Ecto neural progenitor cell (in vitro differentiated cells): ENCODE measurements at regions not wholly inside any gene's neighbourhood (a gene's known extent, or its start where the extent isn't known, plus 50 kb on each side); places are given as distances from the start of the nearest gene placed in this dataset.
"Not testable (repeated sequence)": the region's sequence is repeated elsewhere in the genome, so short reads cannot be mapped to it uniquely, and the experiment has no call there.

ENCODE experiments used
- DNase-seq: peaks from one replicate; pipeline ENCODE4 v3.0.0-alpha.2; 2018; ENCODE audit warnings: low spot score

DNA sequence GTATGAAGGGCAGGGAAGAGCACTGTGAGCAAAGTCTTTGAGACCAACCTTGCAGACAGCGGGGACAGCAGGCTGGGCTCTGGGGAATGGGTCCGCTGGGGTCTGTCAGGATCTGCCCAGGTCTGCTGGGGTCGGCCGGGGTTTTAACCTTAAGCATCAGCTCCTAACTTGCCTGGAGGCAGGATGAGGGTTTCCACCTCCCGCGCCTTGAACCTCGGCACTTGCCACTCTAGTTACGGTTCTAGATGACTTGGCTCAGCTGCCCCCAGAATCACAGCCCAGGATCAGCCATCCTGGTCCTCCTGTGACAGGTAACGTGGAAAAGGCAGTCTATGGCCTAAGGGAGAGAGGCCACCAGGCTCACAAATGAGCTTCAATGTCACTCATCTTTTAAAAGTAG lies 50.4 kb upstream of the CACUL1 start:
- DNase-seq: no peak

- no peak for DNase-seq
These were observed 52.9 kb upstream of the CACUL1 start for GRCh38 chr10:118807512-118808305.

- no peak for DNase-seq
These were observed 54.0 kb upstream of the CACUL1 start for GRCh38 chr10:118808601-118809356.

DNA sequence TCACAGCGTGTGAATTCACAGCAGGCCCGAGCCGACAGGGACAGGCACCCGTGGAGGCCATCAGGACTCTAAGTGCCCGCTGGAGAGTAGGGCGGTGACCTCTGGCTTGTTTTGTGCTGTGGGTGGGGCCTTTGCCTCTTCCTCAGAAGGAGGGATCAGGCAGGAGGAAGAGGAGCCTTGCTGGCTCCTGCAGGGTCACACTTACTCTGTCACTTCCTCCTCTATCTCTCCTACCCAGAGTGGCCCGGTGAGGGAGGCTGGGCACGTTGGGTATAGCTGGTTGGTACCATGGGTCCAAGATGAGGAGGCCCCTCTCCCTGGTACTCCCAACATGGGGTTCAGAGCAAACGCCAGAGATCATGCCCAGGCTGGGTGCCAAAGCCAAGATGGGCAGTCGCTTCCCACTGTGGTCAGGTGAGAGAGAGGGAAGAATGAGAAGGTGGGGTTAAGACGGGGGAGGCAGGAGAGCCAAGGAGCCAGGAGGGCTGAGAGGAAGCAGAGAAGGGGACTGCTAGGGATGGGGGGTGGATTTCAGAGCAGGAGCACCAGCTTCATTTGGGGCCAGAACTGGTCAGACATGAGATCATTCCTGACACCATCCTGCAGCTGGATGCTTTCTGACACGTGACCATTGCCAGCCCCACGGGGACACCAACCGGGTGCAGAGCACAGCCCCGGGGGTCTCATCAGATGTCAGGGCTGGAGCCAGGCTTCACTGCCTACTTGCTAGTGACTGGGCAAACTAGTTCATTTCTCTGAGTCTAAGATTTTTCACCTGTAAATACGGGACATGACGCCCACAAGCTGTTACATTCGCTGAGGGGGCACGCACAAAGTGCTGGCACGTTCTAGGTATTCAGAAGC lies 54.8 kb upstream of the CACUL1 start:
- no peak for DNase-seq

DNA sequence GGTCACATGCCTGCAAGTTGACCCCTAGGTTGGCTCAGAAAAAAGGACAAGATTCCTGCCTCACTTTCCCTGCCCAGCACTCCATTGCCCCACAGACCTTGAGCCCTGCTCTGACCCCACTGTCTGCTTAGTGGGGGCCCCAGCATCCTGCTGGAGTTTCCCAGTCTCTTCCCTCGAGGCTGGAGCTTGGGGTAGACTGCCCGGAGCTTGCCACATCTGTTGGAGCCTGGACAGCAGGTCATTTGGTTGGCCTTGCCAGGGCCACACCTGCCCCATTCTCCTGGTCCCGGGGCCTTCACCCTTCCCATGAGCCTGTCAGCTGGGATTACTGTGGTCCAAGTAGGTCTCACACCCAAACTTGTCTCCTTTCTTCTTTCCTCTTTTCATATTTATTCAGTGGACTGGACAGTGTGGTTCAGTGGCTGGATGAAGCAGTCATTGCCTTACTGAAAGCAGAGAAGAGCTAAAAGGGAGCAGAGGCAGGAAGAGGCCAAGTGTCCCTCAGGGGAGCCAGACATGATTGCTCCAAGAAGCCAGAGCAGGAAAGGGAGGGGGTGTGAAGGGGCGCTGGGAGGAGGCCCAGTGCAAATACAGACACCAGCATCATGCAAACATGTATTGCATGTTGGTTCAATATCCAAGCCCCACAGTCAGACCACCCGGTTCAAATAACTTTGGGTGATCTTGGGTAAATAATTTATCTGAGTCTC lies 56.2 kb upstream of the CACUL1 start:
- DNase-seq: no peak

DNA sequence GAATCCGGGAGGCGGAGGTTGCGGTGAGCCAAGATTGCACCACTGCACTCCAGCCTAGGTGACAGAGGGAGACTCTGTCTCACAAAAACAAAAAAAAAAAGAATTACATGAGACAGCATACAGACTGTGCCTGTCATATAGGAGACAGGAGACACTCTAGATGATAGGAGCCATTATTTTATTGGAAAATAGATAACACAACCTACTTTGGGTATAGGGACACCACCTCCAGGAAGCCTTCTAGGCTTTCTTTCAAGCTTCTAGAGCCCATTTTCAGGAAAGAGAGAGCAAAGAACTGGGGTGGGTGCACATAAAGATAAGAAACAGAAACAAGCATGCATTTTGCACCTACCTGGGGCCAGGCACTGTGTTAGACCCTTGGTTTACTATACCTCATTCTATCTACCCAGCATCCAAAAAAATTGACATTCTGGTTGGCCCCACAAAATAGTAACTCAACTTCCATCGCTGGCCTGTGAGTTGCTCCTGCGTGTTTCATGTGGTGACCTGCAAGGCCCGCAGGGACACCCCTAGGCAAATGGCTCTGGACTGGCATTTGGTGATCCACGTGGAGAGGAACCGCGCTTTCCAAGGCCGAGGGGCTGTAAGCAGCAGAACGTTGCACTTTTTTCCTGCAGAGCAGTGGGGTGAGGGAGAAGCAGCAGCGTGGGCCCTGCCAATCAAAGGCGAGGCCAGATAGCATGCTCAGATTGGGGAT lies 57.1 kb upstream of the CACUL1 start:
- no peak for DNase-seq

- no peak for DNase-seq
These were observed 57.6 kb upstream of the CACUL1 start for GRCh38 chr10:118812393-118812740.

GRCh38 chr10:118813001-118813400 lies 58.2 kb upstream of the CACUL1 start:
- DNase-seq: not testable (repeated sequence)

DNA sequence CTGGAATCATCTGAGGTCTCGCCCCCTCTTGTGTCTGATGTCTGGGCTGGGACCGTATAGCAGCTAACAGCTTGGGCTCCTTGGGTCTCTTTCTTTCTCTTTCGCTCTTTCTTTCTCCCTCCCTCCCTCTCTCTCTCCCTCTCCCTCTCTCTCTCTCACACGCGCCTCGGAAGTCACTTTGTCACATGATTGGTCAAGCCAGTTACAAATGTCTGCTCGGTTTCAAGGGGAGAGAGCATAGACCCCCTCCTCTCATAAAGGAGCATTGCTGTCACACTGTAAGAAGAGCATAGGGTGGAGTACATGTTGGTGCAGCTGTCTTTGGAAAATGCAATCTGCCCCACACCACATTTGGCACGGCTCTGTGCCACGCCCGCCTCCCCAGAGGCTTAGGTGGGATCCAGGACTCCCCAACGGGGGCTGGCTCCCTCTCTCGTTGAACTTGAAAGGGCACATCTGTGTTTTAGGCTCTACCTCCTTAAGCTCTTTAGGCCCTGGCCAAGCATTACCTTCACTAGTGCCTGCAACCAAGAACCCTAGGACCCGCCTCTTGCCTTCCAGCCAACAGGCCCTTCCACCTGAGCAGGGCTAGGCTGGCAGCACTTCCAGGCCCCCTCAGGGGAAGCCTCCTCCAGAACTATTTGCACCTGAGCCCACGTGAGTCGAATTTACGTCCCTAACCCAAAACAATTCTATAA lies 61.9 kb upstream of the CACUL1 start:
- no peak for DNase-seq

DNA sequence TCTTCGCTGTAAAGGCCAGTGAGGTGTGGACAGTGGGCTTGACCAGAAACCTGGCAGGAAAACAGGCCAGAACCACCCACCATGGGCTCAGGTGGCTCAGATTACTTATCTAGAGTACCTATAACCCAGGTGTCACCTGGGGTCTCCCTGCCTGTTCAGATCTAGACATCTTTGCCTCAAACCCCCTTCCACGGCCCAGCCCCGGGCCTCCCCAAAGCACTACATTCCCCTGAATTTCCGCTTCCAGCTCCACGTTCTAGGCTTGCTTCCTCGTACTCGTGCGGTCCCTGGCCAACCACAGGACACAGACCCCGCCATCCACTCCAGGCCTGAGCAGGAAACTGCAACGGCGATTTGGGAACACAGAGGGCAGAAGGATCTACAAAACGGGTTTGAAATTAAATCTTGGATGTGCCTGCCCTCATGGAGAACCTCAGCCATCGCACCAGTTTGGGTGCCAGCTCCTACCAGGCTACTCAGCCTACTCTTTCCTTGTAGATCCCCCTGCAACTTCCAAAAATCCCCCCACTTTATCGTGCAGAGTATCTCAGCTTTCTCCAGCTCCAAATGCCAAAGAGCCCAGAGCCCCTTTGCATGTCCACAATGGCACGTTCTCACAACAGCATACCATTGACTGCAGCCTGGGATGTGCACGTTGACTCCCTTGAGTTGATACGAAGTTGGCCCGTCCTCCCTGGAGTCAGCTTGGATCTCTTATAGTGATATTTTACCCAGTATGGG lies 62.7 kb upstream of the CACUL1 start:
- no peak for DNase-seq

GRCh38 chr10:118818621-118819221 lies 64.0 kb upstream of the CACUL1 start:
- no peak for DNase-seq

DNA sequence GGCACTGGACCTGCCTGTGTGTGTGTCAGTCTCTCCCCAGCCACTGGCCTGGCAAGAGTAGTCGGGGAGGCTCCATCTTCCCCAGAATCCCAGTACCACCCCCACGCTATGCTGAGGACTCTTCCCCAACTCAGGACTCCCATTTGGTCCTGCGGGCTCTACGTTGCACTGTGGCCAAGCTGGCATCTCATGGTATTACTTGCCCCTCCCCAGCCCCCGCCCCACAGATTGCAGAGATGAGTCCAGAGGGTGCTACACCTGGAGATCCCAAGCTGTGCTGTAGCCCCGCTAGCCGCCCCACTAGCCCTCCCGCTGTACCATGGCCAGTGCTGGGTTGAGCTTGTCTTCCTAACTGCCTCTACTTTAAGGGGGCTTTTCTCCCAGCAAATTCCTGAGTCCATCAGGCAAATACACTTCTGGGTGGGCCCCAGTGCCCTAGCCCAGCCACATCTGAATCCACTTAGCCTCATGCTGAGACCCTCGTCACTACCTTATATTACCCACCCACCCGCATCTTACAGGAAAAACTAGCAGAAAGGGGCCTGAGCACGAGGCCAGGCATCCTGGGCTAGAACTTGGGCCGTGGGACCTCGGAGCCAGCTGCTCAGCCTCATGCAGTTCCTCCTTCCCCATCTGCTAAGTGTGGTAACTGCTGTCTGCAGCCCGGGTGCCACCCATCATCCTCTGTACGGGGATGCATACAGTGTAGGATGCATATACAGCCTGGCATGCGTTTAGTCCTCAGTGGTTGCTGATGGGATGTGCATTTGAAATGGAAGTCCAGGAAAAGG lies 65.8 kb upstream of the CACUL1 start:
- DNase-seq: no peak

GRCh38 chr10:118823256-118823907 lies 68.6 kb upstream of the CACUL1 start:
- DNase-seq: no peak

- DNase-seq: no peak
These were observed 72.3 kb upstream of the CACUL1 start for GRCh38 chr10:118827053-118827452.

DNA sequence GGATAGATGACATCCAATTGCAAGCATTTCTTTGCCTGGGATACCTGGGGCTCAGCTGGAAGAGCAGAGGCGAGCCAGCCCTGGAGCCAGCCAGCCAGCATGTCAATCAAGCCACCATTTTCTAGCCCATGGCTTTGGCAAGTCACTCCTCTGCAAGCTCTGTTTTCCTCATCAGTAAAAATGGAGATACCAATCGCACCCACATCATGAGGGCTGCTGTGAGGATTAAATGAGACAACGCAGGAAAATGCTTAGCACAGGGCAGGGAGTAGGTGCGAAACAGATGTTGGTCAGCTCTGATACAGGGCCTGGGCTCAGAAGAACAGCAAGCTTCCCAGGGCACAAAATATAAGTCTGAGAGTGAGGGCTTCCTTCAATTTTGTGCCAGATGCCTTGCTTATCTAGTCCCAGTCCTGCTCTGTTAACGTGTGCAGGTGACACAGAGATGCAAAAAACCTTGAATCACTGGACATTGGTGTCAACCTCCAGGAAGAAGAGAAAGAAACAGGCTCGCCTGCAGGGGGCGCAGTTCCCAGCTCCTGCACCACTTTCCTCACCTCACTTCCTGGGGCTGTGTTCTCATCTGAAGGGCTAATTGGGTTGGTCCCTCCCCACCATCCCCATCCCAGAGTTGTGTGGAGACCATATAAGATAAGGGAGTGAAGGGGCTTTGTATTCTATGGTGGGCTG lies 72.8 kb upstream of the CACUL1 start:
- DNase-seq: no peak

GRCh38 chr10:118832241-118832651 lies 77.5 kb upstream of the CACUL1 start:
- DNase-seq: no peak

GRCh38 chr10:118834370-118834769 lies 79.6 kb upstream of the CACUL1 start:
- DNase-seq: not testable (repeated sequence)
